Mucosa of descending colon (tissue), 3 donors: ENCODE measurements at regions not wholly inside any gene's neighbourhood (a gene's known extent, or its start where the extent isn't known, plus 50 kb on each side); places are given as distances from the start of the nearest gene placed in this dataset.

ENCODE experiments used
- ATAC-seq: fragments of 200-7000 bp; cut with Tn5 transposase; one replicate; pipeline ENCODE4 v1.9.1; 2020; ENCODE audit warnings: mild to moderate bottlenecking, moderate library complexity
- DNase-seq, 3 donors: peaks; one replicate each; pipeline ENCODE4 v3.0.0-alpha.2; 2020
- H3K36me3 ChIP-seq: fragments of 200-600 bp; one replicate; pipeline ENCODE4 v1.8.0; 2021; ENCODE audit warnings: low read depth, mild to moderate bottlenecking
- H3K4me1 ChIP-seq: fragments of 200-600 bp; one replicate; pipeline ENCODE4 v1.8.0; 2021; ENCODE audit warnings: low read depth, mild to moderate bottlenecking
- H3K4me3 ChIP-seq: fragments of 200-600 bp; one replicate; pipeline ENCODE4 v1.8.0; 2021; ENCODE audit warnings: mild to moderate bottlenecking
- H3K9me3 ChIP-seq: fragments of 200-600 bp; one replicate; pipeline ENCODE4 v1.8.0; 2021; ENCODE audit warnings: mild to moderate bottlenecking
- CTCF ChIP-seq: fragments of 200-600 bp; IDR thresholded peaks from one replicate; pipeline ENCODE4 v1.8.0; 2022; ENCODE audit warnings: antibody characterized with exemption, mild to moderate bottlenecking
- intact Hi-C, 2 donors: fragments of 100-400 bp; cut with DNase I in 1 of 2; cut with micrococcal nuclease in 1 of 2; formaldehyde crosslinking; loops; one replicate each; pipeline versions ENCODE4 v1.11.0 to v1.11.1; 2022; cut with DNase I, micrococcal nuclease
- donor health status: DM: no; HTN: no; CAD: no; lungs with moderate emphysema.
- donor health status: DM: no; HTN: no; CAD: no.
- donor health status: DM: no; HTN: yes; CAD: no.

- intact Hi-C loops: no loop called here
- H3K4me3 ChIP-seq: no peak overlapping the region
- no peak for DNase-seq
- H3K4me1 ChIP-seq: no peaks in the 10 kb centered on the region
- no peak for ATAC-seq
- H3K9me3 ChIP-seq: no peaks in the 10 kb centered on the region
- no peaks in the 10 kb centered on the region for H3K36me3 ChIP-seq
- TF ChIP-seq CTCF: no peak
Measured at GRCh38 chr9:84617411-84618029, 52.0 kb upstream of the NTRK2 start.
